ENCODE measurements at regions not wholly inside any gene's neighbourhood (a gene's known extent, or its start where the extent isn't known, plus 50 kb on each side); places are given as distances from the start of the nearest gene placed in this dataset.
A peak's percentile ranks its signal among the peaks of the same experiment; 100 is the strongest.

DNA sequence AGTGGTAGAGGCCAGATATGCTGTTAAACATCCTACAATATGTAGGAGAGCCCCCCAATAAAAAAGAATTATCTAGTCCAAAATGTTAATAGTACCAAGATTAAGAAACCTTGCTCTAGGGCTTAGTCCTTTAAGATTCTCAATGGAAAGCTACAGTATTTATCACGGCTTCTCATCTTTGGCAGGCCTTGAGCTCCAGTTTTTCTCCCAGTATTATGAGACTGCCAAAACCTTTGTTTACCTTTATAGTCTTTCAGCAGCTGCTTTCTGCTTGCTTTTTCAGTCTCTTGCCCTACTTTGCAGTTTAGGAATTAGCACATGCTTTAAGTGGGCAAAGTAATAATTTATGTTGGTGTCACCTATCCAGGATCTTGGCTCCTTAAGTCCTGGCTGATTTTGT is 59.7 kb downstream of the NHLRC1 start:
- H3K36me3 Mint-ChIP-seq: peaks cover 3% of the 10 kb centered on the region
- H3K9me3 Mint-ChIP-seq: peaks cover 12% of the 10 kb centered on the region
- DNase-seq (ENCODE audit: low spot score in 2 of 2, unreplicated experiment in 2 of 2): no peak
- H3K4me1 Mint-ChIP-seq: no peaks in the 10 kb centered on the region
- H3K27ac Mint-ChIP-seq: no peak overlapping the region
- TF ChIP-seq, protein P1, sequence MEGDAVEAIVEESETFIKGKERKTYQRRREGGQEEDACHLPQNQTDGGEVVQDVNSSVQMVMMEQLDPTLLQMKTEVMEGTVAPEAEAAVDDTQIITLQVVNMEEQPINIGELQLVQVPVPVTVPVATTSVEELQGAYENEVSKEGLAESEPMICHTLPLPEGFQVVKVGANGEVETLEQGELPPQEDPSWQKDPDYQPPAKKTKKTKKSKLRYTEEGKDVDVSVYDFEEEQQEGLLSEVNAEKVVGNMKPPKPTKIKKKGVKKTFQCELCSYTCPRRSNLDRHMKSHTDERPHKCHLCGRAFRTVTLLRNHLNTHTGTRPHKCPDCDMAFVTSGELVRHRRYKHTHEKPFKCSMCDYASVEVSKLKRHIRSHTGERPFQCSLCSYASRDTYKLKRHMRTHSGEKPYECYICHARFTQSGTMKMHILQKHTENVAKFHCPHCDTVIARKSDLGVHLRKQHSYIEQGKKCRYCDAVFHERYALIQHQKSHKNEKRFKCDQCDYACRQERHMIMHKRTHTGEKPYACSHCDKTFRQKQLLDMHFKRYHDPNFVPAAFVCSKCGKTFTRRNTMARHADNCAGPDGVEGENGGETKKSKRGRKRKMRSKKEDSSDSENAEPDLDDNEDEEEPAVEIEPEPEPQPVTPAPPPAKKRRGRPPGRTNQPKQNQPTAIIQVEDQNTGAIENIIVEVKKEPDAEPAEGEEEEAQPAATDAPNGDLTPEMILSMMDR (IDR thresholded peaks at IDR 0.05; ENCODE audit: unreplicated experiment): no peak
- no peaks in the 10 kb centered on the region for H3K27me3 Mint-ChIP-seq (ENCODE audit: low read depth)
- H3K4me3 Mint-ChIP-seq: no peak overlapping the region

DNA sequence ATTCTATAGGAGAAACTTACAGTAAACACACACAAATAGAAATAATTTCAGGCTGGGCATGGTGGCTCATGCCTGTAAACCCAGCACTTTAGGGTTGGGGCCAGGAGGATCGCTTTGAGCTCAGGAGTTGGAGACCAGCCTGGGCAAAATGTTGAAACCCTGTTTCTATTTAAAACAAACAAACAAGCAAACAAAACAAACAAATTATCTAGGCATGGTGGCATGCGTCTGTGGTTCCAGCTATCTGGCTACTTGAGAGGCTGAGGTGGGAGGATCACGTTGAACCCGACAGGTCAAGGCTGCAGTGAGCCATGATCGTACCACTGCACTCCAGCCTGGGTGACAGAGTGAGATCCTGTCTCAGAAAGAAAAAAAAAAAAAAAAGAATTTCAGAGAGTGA is 64.0 kb downstream of the NHLRC1 start:
- H3K9me3 Mint-ChIP-seq: peaks cover 8% of the 10 kb centered on the region
- peaks cover 3% of the 10 kb centered on the region for H3K36me3 Mint-ChIP-seq
- TF ChIP-seq, protein P1 (IDR thresholded peaks at IDR 0.05; ENCODE audit: unreplicated experiment): no peak
- peaks cover 10% of the 10 kb centered on the region for H3K4me1 Mint-ChIP-seq
- no peak overlapping the region for H3K27ac Mint-ChIP-seq
- H3K27me3 Mint-ChIP-seq (ENCODE audit: low read depth): no peaks in the 10 kb centered on the region
- H3K4me3 Mint-ChIP-seq: no peak overlapping the region
- no peak for DNase-seq (ENCODE audit: low spot score in 2 of 2, unreplicated experiment in 2 of 2)

DNA sequence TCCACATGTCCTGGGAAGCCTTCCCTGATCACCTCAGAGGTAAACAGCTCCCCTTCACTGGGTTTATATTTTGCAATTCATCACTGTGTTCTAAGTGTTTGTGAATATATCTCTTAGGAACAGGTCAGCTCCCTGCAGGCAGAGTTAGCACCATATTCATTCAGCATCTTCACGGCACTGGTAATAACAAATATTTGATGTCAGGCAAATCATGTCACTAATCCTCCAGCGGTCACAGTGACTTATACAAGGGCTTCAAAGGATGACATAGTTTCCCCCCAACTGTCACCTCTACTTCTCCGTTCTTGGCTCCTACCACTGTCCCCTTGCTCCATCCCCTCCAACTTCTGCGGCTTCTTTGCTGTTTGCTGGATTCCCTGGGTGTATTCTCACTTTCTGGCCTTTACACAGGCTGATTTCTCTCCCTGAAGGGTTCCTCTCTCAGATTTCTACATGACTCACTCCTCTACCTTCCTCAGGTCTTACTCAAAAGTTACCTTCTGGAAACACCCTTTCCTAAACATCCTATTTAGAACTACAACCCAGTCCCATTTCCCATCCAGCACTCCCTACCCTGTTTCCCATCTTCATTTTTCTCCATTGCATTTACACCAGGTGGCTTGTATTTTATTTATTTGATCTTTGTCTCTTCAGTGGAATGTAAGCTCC is 66.6 kb downstream of the NHLRC1 start:
- no peaks in the 10 kb centered on the region for H3K36me3 Mint-ChIP-seq
- no peak overlapping the region for H3K27ac Mint-ChIP-seq

DNA sequence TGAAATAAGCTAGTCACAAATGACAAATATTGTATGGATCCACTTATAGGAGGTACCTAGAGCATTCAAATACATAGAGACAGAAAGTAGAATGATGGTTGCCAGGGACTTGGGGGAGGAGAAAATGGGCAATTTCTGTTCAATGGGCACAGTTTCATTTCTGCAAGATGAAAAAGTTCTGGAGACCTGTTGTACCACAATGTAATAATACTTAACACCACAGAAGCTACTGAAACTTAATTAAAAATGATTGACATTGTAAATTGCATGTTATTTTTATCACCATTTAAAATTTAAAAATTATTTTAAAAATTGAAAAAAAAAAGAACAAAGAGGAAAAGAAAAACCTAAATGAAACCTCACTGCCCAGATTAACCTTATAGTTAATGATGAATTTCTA is 67.4 kb downstream of the NHLRC1 start:
- TF ChIP-seq, protein P1 (IDR thresholded peaks at IDR 0.05; ENCODE audit: unreplicated experiment): no peak
- no peaks in the 10 kb centered on the region for H3K36me3 Mint-ChIP-seq
- H3K9me3 Mint-ChIP-seq: peaks cover under 1% of the 10 kb centered on the region
- H3K4me1 Mint-ChIP-seq: peaks cover 20% of the 10 kb centered on the region
- no peak overlapping the region for H3K4me3 Mint-ChIP-seq
- no peaks in the 10 kb centered on the region for H3K27me3 Mint-ChIP-seq (ENCODE audit: low read depth)
- H3K27ac Mint-ChIP-seq: no peak overlapping the region
- DNase-seq (ENCODE audit: low spot score in 2 of 2, unreplicated experiment in 2 of 2): no peak

More for the DNA sequence above, 66.6 kb downstream of the NHLRC1 start:
- Mint-ChIP-seq H3K4me1 (peaks cover 20% of the 10 kb centered on the region), H3K4me3 (no peak overlapping the region), H3K27me3 (ENCODE audit: low read depth) (no peaks in the 10 kb centered on the region), H3K9me3 (peaks cover 3% of the 10 kb centered on the region)
- no peak for DNase-seq (ENCODE audit: low spot score in 2 of 2, unreplicated experiment in 2 of 2)
- TF ChIP-seq, protein P1 (IDR thresholded peaks at IDR 0.05; ENCODE audit: unreplicated experiment): no peak

DNA sequence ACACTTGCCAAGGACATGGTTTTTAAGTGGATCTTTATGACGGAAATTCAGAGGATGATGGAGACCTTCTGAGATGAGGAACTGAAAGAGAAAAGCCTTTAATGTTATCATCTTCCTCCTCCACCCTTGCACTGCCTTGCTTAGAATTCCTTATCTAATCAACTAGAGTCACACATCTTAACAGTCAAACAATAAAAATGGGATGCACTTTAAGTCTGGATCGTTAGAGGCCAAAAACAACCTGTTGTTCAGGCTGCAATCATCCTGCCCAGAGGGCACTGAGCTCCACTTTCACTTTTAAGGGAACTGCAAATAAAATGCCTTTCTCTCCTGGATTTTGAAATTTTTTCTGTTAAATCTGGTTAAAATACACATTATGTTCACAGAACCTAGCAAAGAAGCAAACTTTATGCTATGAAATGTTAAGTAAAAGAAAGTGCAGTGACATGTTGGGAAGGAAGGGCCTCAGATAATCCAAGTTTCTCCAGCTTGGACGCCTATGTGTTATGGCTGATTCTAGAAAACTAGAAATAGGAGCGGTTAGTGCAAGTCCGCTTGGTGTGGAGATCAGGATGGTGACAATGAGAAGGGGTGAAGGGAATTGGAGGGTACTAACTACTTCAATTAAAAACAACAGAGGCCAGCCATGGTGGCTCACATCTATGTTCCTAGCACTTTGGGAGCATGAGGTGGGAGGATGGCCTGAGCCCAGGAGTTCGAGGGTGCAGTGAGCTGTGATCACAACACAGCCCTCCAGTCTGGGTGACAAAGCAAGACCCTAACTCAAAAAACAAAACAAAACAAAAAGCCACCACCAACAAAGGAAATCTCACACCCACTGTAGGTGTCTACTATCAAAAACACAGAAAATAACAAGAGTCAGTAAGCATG is 66.4 kb upstream of the KIF13A start:
- peaks cover 20% of the 10 kb centered on the region for H3K4me1 Mint-ChIP-seq

More for the DNA sequence above, 66.4 kb upstream of the KIF13A start:
- Mint-ChIP-seq H3K9me3 (peaks cover 5% of the 10 kb centered on the region), H3K36me3 (peaks cover 4% of the 10 kb centered on the region), H3K4me3 (no peak overlapping the region), H3K27ac (peak overlapping the region; percentile 81), H3K27me3 (ENCODE audit: low read depth) (no peaks in the 10 kb centered on the region)
- no peak for DNase-seq (ENCODE audit: low spot score in 2 of 2, unreplicated experiment in 2 of 2)
- TF ChIP-seq, protein P1 (IDR thresholded peaks at IDR 0.05; ENCODE audit: unreplicated experiment): no peak

Data from mesothelial cell of epicardium (in vitro differentiated cells).